HG03354 (cell line): ENCODE measurements at regions not wholly inside any gene's neighbourhood (a gene's known extent, or its start where the extent isn't known, plus 50 kb on each side); places are given as distances from the start of the nearest gene placed in this dataset.

Experiments
- ATAC-seq: cut with Tn5 transposase; IDR thresholded peaks from one replicate; pipeline ENCODE4 v1.9.1; 2021; ENCODE audit warnings: mild to moderate bottlenecking; ENCODE audit not compliant: unreplicated experiment, poor library complexity, severe bottlenecking

DNA sequence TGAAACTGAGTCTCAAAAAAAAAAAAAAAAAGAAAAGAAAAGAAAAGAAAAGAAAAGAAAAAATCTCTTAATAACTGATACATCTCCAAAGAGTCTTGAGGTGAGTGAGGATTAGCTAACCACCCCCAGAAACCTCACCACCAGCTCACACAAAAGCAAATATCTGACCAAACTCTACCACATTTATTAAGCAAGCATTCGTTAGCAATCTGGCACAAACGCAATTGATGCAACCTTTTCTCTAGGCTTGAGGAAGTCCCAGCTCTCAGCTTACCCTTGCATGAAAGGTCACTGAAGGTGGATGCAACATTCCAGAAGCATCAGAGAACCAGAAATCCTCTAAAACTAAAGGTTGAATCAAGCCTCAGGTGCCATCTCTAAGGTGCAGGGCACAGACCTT is 231.9 kb upstream of the BCOR start:
- ATAC-seq = no peak

DNA sequence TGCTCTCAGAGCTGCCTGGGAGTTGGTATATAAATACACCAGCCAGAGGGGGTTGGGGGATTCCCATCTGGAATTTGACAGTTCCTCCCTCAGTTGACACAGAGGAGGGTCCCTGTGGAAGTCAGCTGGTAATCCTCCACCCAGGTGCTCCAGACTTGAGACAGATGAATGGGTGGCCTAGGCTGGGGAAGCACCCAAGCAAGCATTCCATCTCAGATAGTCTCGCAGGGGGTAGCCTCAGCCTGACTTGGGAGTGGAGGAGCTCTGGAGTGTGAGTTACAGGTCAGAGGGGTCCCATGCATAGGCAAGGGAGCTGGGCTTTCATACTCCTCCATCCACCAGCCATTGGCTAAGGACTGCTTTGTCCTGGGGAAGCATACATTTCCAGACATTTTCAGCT is 229.3 kb upstream of the BCOR start:
- ATAC-seq = no peak

DNA sequence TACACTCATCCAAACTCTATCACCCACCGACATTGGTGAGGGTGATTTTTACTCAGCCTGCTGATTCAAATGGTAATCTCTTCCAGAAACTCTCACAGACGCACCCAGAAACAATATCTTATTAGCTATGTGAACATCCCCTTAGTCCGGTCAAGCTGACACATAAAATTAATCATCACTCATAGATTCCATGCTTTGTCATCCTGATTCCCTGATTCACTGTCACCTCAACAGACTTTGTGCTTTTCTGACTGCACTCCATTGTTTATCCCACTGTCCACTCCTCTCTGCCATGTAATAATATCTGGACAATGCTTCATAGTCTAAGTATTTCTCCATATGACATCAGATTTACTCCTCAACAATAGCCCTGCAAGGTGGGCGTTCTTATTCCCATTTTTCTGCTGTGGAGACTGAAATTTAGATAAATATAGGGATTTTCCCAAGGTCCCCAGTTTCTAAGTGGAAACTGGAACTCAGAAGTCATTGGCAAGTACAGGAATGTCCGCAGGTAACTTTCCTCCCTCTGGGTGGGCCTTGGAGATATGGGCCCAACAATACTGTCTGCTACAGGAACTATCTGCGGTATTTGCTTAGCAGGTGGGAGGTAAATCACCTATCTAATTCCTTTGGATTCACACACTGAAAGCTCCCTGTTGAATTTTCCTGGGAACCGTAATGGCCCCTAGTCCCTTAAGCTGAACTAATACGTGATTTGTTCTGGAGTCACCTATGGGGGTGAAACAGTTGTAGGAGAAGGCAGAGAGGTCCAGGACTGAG is 228.6 kb upstream of the BCOR start:
- ATAC-seq = no peak

DNA sequence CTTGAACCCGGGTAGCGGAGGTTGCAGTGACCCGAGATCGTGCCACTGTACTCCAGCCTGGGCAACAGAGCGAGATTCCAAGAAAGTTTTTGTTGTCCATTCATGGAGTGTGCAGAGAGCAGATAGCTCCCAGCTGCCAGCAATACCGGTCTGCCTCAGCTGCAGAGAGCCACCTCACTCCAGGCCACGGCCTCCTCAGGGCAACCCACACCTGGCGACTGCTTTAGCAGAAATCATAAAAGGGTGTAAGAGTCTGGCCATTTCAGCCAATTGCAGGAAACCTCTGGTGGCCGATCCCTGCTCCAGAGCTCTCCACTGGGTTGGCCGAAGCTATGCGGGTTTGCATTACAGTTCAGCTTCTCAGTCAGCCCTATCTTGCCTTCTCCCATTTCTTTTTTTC is 227.4 kb upstream of the BCOR start:
- ATAC-seq = no peak

DNA sequence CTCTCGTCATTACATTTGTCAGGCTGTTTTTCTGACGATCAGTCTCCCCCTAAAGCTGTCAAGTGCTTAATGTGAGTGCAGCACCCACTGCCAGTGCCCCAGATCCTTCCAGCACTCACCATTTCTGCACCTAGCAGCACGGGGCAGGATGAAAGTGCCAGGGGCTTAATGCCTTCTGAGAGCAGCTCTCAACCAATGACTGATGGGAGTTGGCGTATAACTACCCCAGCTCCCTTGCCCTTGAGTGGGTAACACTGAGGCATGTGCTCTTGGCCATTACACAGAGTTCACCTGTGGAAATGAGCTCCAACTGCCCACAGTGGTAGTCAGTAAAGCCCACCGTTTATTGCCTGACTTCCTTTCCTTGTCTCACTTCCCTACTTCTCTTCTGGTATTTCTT is 226.2 kb upstream of the BCOR start:
- ATAC-seq = no peak

DNA sequence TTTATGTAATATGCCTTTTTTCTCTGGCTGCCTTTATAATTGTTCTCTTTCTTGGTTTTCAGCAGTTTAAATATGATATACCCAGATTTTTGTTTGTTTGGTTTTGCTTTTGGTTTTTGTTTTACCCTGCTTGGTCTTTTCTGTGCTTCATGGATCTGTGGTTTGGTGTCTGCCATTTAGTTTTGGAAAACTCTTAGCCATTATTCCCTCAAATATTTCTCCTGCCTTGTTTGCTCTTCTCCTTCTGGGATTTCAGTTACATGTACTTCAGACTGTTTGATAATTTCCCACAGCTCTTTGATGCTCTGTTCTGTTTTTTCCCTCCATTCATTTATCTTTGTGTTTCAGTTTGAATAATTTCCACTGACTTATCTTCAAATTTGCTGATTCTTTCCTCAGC is 223.1 kb upstream of the BCOR start:
- ATAC-seq = no peak

DNA sequence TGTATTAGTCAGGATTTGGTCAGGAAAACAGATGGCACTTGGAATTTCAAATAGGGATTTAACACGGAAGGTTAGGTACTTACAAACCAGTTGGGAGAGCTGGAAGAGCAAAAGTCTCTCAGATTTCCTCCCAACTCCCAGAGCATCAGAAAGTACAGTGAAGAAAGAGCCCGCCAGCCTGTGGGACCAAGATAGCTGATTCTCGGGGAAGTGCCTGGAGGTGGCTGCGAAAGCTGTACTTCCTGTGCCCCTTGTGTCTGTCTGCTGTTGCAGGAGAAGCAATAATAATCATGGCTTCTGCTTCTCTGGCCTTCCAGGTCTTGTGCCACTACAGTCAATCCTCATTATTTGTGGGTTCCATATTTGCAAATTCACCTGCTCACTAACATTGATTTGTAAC is 221.0 kb upstream of the BCOR start:
- no peak for ATAC-seq

DNA sequence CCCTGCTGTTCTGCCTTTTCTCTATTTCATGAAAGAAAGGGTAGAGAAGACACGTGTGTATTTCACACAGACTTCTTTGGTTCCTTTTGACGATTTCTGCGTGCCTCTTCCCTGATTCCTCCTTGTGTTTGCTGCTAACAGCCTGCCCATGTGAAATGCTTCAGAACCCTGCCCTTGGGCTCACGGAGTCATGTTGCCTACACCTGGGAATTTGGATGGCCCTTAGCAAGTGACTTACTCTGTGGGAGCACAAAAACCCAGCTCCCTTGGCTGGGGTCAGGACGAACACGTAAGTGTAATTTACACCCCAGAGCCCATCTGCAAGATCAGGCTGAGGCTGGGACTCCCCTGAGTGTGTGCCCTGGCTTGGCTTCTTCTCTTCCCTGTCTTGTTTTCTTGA is 220.3 kb upstream of the BCOR start:
- no peak for ATAC-seq

DNA sequence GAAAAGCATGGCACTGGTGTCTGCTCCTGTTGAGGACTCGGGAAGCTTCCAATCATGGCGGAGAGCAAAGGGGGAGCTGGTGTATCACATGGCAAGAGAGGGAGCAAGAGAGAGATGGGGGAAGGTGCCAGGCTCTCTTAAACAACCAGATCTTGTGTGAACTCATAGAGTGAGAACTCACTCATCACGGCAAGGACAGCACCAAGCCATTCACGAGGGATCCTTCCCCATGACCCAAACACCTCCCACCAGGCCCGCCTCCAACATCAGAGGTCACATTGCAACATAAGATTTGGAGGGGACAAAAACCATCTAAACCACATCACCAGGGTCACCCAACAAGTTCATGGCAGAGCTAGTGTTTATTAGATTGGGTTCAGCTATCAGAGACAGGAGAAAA is 218.7 kb upstream of the BCOR start:
- no peak for ATAC-seq

DNA sequence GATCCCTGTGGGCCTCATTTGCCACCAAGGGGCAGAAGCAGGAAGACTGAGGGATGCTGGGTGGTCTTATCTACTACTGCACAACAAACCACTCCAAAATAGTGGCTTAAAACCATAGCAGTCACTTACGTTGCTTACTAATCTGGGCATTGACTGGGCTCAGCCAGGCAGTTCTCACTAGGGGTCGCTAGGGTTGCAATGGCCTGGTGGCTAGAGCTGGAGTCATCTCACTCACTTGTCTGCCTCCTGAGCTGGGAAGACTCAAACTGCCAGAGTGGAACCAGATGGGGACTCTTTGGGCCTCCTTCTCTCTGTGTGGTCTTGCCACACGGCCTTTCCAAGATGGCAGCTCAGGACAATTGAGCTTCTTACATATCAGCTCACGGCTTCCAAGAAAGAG is 216.3 kb upstream of the BCOR start:
- no peak for ATAC-seq

DNA sequence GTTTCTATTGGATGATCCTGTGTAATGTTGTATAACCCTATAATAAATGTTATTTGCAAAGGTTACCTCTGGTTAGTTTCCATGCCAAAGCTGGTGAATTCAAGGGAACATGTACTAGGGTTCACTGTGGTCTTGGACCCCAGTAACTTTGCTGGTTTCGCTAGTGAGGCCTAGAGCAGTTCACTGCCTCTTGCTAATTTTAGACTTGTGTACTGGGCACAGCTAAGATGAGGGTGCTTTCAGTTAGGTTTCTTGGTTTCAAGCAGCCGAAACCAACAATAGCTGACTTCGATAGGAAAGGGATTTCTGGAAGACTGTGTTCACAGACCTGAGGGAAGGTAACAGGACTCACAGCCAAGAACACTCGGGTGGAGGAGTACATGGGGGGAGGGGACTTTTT is 215.5 kb upstream of the BCOR start:
- no peak for ATAC-seq

DNA sequence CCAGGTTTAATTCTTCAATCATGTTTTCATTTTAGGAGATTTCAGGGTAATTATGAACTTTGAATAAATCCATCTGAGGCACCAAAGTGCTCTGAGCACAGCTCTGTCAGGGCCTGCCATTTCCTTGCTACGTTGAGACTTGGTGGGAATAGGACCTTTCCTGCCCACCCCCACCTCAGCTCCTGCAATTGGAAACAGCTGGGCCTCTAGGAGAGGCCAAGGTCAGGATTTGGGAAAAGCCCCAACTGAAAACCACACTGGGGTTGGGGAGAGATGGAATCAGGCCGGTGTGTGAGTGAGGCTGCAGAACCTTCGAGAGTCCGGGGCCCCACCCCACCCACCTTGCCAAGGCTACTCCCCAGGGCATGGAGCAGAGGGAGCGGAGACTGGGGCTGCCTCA is 212.7 kb upstream of the BCOR start:
- no peak for ATAC-seq

DNA sequence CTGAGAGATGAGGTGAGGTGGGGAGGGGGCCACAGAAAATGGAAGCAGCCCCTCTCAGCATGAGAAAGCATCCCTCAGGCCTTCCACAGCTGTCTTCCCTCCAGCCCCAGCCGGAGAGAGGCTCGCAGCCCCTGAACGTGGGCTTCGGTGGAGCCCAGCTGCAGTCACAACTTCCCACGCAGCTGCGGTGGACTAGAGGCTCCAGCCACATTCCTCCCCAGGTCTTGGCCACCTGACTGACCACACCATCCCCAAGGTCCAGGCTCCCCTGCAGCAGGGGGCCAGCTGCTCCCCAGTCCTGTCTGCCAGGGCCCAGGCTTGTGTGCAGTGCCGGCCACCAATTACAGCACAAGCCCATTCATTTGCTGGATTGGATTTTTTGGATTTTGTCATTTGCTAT is 212.3 kb upstream of the BCOR start:
- no peak for ATAC-seq

DNA sequence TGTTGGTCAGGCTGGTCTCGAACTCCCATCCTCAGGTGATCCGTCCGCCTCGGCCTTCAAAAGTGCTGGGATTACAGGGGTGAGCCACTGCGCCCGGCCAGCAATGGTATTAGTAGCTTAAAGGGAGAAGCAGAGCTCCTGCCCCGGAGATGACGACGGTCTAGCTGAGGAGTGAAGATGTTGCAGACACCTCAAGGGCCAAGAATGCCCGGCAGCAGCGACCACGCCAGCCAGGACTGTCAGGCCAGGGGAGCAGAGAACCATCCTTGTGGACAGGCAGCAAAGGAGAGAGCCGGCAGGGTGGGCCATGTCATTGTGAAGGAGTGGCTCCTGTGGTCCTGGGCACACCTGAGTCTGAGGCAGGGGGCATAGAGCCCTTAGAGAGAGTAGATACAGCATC is 210.1 kb upstream of the BCOR start:
- ATAC-seq = no peak

DNA sequence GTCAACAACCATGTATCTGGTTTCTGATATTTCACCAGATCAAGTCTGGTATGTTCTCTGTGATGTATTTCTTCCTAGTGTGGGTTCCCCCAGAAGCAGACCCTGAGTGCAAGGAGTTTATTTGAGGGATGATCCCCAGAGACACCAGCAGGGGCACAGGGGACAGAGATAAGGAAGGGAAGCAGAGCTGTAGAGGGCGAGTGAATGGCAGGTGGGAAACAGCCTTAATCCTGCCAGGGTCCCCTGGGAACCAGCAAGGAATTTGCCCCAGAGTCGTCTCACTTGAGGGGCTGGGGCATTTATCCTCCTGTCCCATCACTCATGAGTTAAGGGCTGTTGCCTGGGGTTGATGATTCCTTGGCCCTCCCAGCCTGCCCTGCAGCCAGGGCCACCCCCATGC is 206.4 kb upstream of the BCOR start:
- ATAC-seq = no peak

DNA sequence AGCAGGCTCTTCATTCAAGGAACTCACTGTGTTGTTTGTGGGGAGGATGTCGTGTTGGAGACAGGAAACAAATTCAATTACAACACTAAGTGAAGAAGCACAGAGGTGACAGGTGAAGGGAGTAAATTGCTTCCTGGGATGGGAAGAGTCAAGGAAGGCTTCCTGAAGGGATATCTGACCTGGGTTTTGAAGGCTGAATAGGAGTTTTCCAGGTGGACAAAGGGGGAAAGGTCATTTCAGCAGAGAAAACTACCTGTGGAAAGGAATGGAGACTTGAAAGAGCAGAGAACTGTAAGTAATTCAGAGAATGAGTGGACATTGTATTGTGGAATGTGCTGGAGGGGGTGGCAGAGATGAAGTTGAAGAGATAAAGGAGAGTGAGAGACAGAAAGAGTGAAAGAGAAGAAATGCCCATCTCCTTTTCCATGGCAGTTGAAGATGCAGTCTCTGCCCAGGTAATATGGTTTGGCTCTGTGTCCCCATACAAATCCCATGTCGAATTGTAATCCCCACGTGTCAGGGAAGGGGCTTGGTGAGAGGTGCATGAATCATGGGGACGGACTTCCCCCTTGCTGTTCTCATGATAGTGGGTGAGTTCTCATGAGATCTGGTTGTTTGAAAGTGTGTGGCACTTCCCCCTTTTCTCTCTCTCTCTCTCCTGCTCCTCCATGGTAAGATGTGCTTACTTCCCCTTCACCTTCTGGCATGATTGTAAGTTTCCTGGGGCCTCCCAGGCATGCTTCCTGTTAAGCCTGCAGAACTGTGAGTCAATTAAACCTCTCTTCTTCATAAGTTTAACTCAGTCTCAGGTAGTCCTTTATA is 205.7 kb upstream of the BCOR start:
- ATAC-seq = no peak

DNA sequence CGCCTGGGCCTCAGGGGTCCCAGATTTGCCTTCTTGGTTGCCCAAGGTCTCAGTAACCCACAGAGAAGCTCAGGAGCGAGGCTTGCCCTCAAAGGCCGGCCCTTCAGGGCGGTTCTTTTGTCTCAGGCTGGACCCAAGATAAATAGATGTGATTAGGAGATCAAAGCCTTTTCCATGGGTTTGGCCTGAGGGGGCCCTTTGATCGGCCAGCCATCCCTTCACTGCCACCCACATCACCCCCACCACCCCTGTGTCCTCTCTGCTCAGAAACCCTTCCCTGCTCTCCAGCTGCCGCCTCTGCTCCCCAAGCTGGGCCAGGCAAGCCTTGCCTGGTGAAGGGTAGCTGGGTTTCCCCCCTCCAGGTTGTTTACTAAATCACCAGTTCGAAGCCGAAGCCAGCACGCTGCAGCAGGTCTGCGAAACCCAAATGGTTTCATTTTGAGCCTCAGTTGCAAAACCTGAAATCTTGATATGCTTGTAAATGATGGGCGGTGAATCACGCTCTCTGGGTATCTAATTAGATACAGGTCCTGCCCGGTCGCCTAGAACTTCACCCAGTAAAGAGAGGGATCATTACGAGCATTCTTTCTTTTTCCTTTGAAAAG is 202.6 kb upstream of the BCOR start:
- no peak for ATAC-seq

DNA sequence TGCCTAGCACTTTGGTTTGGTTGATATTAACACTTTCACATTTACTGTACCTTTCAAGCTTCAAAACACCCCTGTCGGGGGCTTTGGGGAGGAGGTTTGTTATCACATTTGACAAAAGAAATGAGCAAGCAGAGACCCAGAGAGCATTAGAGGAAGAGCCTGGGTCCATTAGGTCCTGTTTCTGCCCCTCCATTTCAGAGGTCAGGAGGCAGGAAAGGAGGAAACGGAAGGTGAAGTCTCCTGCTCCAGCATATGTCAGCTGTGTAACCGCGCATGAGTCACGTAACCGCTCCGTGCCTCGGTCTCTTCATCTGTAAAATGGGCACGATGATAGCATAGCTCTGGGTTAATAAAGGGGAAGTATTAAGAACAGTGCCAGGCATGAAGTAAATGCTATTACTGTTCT is 201.9 kb upstream of the BCOR start:
- no peak for ATAC-seq

DNA sequence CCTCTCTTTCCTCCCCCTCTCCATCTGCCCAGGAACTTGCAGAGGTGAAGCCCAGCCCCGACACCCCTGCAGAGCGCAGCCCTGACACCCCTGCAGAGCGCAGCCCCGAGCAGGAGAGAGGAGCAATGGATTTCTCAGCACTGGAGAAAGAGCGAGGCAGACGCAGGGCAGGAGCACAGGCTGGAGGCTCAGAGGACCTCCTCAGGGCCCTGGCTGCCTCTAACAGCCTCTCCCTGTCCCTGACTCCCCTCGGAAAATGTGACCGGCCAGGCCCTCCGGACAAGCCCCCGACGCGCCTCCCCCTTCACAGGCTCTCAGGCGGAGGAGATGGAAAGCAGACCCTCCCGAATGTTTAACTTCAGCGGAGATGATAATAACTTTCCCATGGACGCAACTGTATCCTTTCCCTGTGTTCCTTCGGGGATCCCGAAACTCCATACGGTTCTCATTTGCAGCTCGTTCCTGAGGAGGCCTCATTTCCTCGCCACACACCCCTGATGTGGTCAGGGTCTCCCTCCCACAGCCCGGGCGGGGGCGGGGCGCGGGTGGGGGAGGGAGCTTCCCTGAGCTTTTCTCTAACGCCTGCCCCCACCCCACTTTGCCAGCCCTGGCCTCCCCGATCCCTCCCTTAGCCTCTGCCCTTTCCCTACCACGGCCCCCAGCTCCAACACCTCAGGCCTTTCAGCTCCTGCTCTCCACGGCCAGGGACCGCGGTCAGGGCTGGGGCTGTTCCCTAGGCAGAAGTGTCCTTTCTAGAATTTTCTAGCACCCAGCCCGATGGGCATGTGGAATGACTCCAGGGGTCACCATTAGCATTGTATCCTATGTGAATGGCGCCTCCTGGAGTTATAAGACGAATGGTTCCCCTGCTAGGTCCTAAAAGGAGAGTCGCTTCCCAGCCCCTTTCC is 201.1 kb upstream of the BCOR start:
- ATAC-seq = no peak

DNA sequence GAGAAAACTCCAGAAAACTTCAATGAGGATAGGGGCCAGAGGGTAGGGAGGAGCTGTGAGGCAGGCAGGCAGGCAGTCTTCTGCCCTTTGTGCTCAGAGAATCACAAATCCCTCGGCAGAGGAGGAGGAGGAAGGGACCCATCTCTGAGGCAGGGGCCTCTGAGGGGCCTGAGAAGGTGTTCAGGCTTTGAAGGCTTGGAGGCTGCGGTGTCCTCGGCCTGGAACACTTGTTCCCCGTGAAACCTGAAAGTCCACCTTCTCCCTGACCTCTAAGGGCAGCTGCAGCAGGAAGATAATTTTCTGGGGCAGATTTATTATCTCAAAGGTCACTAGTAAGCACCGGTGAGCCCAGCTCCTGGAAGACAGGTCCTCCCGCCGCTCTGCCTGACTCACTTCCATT is 200.3 kb upstream of the BCOR start:
- ATAC-seq = no peak
